ENCODE measurements at regions not wholly inside any gene's neighbourhood (a gene's known extent, or its start where the extent isn't known, plus 50 kb on each side); places are given as distances from the start of the nearest gene placed in this dataset.

DNA sequence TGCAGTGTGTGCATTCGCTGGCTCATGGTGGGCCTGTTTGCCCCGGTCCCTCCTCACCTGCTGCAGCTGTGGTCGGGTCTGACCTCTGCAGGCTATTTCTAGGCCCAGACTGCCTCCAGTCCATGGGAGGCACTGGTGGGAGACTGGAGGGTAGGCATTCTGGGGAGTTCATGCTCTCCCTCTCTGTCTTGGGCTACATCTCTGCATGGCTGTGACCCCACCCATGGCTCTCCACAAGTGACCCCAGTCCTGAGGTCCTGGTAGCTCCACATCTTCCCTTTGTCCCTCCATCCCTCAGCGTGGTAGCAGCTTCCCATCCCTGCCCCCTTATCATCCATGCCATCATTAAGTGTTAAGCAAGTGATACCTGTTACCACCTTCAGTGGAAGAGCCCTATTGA lies 107.8 kb upstream of the SEC14L1 start:
- TF ChIP-seq GATA3 (IDR thresholded peaks at IDR 0.05; ENCODE audit: low read depth, low read length) (no peak), GATA2 (IDR thresholded peaks at IDR 0.05; ENCODE audit: low read depth, low read length) (no peak)

Data from SH-SY5Y (cell line).